H9 (cell line): ENCODE measurements at regions not wholly inside any gene's neighbourhood (a gene's known extent, or its start where the extent isn't known, plus 50 kb on each side); places are given as distances from the start of the nearest gene placed in this dataset.

Source experiments
- DNase-seq: peaks from one replicate; pipeline ENCODE4 v3.0.0-alpha.2; 2017
- H2AFZ ChIP-seq: one replicate; pipeline ENCODE4 v1.6.1; 2013; ENCODE audit warnings: mild to moderate bottlenecking, low read length, control low read depth, moderate library complexity
- H2AK5ac ChIP-seq: 2 replicates; pipeline ENCODE4 v1.6.1; 2013; ENCODE audit warnings: low read length, control low read depth, mixed read lengths; ENCODE audit not compliant: insufficient read length
- H2BK120ac ChIP-seq: one replicate; pipeline ENCODE4 v1.6.1; 2013; ENCODE audit warnings: low read depth, mild to moderate bottlenecking, low read length, control low read depth, inconsistent platforms; ENCODE audit not compliant: poor library complexity, severe bottlenecking
- H2BK12ac ChIP-seq: 2 replicates; pipeline ENCODE4 v1.6.1; 2013; ENCODE audit warnings: low read length, control low read depth, mixed read lengths, low read depth; ENCODE audit not compliant: insufficient read length
- H2BK15ac ChIP-seq: 2 replicates; pipeline ENCODE4 v1.6.1; 2013; ENCODE audit warnings: low read depth, low read length, control low read depth
- H2BK20ac ChIP-seq: one replicate; pipeline ENCODE4 v1.6.1; 2013; ENCODE audit warnings: low read depth, mild to moderate bottlenecking, low read length, control low read depth, inconsistent platforms; ENCODE audit not compliant: poor library complexity, severe bottlenecking
- H2BK5ac ChIP-seq: 2 replicates; pipeline ENCODE4 v1.6.1; 2013; ENCODE audit warnings: low read length, control low read depth, mixed read lengths; ENCODE audit not compliant: insufficient read length
- H3K14ac ChIP-seq: 2 replicates; pipeline ENCODE4 v1.6.1; 2013; ENCODE audit warnings: low read length, control low read depth; ENCODE audit not compliant: insufficient read depth
- H3K18ac ChIP-seq: 2 replicates; pipeline ENCODE4 v1.6.1; 2013; ENCODE audit warnings: low read depth, mild to moderate bottlenecking, mixed read lengths, low read length, control low read depth; ENCODE audit not compliant: insufficient read length
- H3K23ac ChIP-seq: 2 replicates; pipeline ENCODE4 v1.6.1; 2013; ENCODE audit warnings: low read length, control low read depth, mixed read lengths, low read depth; ENCODE audit not compliant: insufficient read length
- H3K23me2 ChIP-seq: 2 replicates; pipeline ENCODE4 v1.6.1; 2013; ENCODE audit warnings: low read depth, mild to moderate bottlenecking, mixed read lengths, low read length, control low read depth; ENCODE audit not compliant: insufficient read length, poor library complexity, severe bottlenecking
- H3K27ac ChIP-seq: 2 replicates; pipeline ENCODE4 v1.5.1; 2013; ENCODE audit warnings: low read length, control low read depth, mixed read lengths, low read depth; ENCODE audit not compliant: insufficient read length
- H3K27me3 ChIP-seq: 2 replicates; pipeline ENCODE4 v1.6.1; 2013; ENCODE audit warnings: low read length, control low read depth, inconsistent platforms; ENCODE audit not compliant: insufficient read depth
- H3K4ac ChIP-seq: 2 replicates; pipeline ENCODE4 v1.6.1; 2013; ENCODE audit warnings: low read depth, mild to moderate bottlenecking, control low read depth, inconsistent platforms, low read length, moderate library complexity
- H3K4me1 ChIP-seq: 2 replicates; pipeline ENCODE4 v1.6.1; 2013; ENCODE audit warnings: low read length, control low read depth, inconsistent platforms; ENCODE audit not compliant: insufficient read depth
- H3K4me2 ChIP-seq: 2 replicates; pipeline ENCODE4 v1.6.1; 2013; ENCODE audit warnings: low read length, control low read depth, mixed read lengths; ENCODE audit not compliant: insufficient read length, insufficient read depth
- H3K56ac ChIP-seq: 2 replicates; pipeline ENCODE4 v1.6.1; 2013; ENCODE audit warnings: low read depth, mild to moderate bottlenecking, mixed read lengths, low read length, control low read depth; ENCODE audit not compliant: insufficient read length
- H3K79me1 ChIP-seq: 2 replicates; pipeline ENCODE4 v1.6.1; 2013; ENCODE audit warnings: low read depth, mild to moderate bottlenecking, moderate library complexity, low read length, control low read depth, inconsistent platforms; ENCODE audit not compliant: insufficient read depth, poor library complexity, severe bottlenecking
- H3K79me2 ChIP-seq: 2 replicates; pipeline ENCODE4 v1.6.1; 2013; ENCODE audit warnings: low read length, control low read depth, inconsistent platforms; ENCODE audit not compliant: insufficient read depth
- H3K9ac ChIP-seq: 2 replicates; pipeline ENCODE4 v1.6.1; 2013; ENCODE audit warnings: low read length, control low read depth, mixed read lengths; ENCODE audit not compliant: insufficient read length; ENCODE audit errors: extremely low read depth
- H3K9me3 ChIP-seq: one replicate; pipeline ENCODE4 v1.6.1; 2013; ENCODE audit warnings: low read depth, low read length, inconsistent platforms; ENCODE audit not compliant: control insufficient read depth
- H3T11ph ChIP-seq: one replicate; pipeline ENCODE4 v1.6.1; 2013; ENCODE audit warnings: mild to moderate bottlenecking, low read length, control low read depth, inconsistent platforms
- H4K20me1 ChIP-seq: one replicate; pipeline ENCODE4 v1.6.1; 2013; ENCODE audit not compliant: control insufficient read depth, insufficient read length, insufficient read depth
- H4K5ac ChIP-seq: 2 replicates; pipeline ENCODE4 v1.6.1; 2013; ENCODE audit warnings: low read depth, mild to moderate bottlenecking, mixed read lengths, low read length, control low read depth; ENCODE audit not compliant: insufficient read length
- H4K8ac ChIP-seq: replicated peaks from 2 replicates; pipeline ENCODE4 v1.6.1; 2013; ENCODE audit warnings: low read length, control low read depth, mixed read lengths, low read depth; ENCODE audit not compliant: insufficient read length
- H4K91ac ChIP-seq: 2 replicates; pipeline ENCODE4 v1.6.1; 2013; ENCODE audit warnings: low read depth, mild to moderate bottlenecking, moderate library complexity, mixed read lengths, low read length, control low read depth; ENCODE audit not compliant: insufficient read length
- H3K27ac Mint-ChIP-seq, 3 experiments: 2 replicates in 2 of 3; 3 replicates in 1 of 3; pipeline ENCODE4 v1.8.0; 2020 to 2021; ENCODE audit warnings: mixed read lengths in 3 of 3, mild to moderate bottlenecking in 1 of 3, moderate library complexity in 1 of 3
- H3K27me3 Mint-ChIP-seq: 2 replicates; pipeline ENCODE4 v1.8.0; 2021; ENCODE audit warnings: low read depth, mild to moderate bottlenecking, moderate library complexity, mixed read lengths
- H3K36me3 Mint-ChIP-seq, 3 experiments: 2 replicates in 2 of 3; 3 replicates in 1 of 3; pipeline ENCODE4 v1.8.0; 2020 to 2021; ENCODE audit warnings: low read depth in 3 of 3, mixed read lengths in 3 of 3; ENCODE audit not compliant: insufficient read depth in 1 of 3
- H3K4me1 Mint-ChIP-seq, 2 experiments: 2 replicates each; pipeline ENCODE4 v1.8.0; 2020; ENCODE audit warnings: mixed read lengths in 2 of 2
- H3K4me3 Mint-ChIP-seq, 2 experiments: 2 replicates in 1 of 2; 3 replicates in 1 of 2; pipeline ENCODE4 v1.8.0; 2020 to 2021; ENCODE audit warnings: mild to moderate bottlenecking in 2 of 2, mixed read lengths in 2 of 2, moderate library complexity in 1 of 2
- H3K9me3 Mint-ChIP-seq, 2 experiments: 2 replicates in 1 of 2; 3 replicates in 1 of 2; pipeline ENCODE4 v1.8.0; 2020; ENCODE audit warnings: mild to moderate bottlenecking in 2 of 2, mixed read lengths in 2 of 2, moderate library complexity in 1 of 2
- CTCF ChIP-seq: fragments of 200-600 bp; sonication (generic); conservative IDR thresholded peaks from 3 replicates; pipeline ENCODE4 v1.8.0; 2021; ENCODE audit warnings: antibody characterized with exemption, mild to moderate bottlenecking
- WGBS: extraction: QIAGEN DNeasy Blood & Tissue Kit; methylation state at CpG from one replicate; pipeline ENCODE4 v1.1.7; 2013; ENCODE audit warnings: missing lambda C conversion rate, low lambda C conversion rate, mixed read lengths; ENCODE audit not compliant: insufficient read length; ENCODE audit errors: extremely low coverage; 5-methylcytosine and 5-hydroxymethylcytosine counted together

- no peak for DNase-seq
These were observed 206.9 kb downstream of the MRPL39 start for GRCh38 chr21:25400427-25400826.

More at GRCh38 chr21:25400427-25400826, 206.9 kb downstream of the MRPL39 start:
- no peak overlapping the region for H2AK5ac ChIP-seq
- no peak overlapping the region for H3K4ac ChIP-seq
- no peak overlapping the region for H3K18ac ChIP-seq
- H4K5ac ChIP-seq: no peak overlapping the region
- H3K23me2 ChIP-seq: no peaks in the 10 kb centered on the region
- no peak overlapping the region for H4K8ac ChIP-seq
- no peak overlapping the region for H3K56ac ChIP-seq
- H3K27ac Mint-ChIP-seq: no peak overlapping the region
- no peak overlapping the region for H2BK120ac ChIP-seq
- H3K79me1 ChIP-seq: no peaks in the 10 kb centered on the region
- H3T11ph ChIP-seq: no peak overlapping the region
- peaks cover 0 to 5% (median 0%) of the 10 kb centered on the region in 3 experiments; a peak in 2 of 7 replicates for H3K36me3 Mint-ChIP-seq
- no peak overlapping the region for H3K9ac ChIP-seq
- H2BK20ac ChIP-seq: no peak overlapping the region
- no peak overlapping the region for H3K14ac ChIP-seq
- H3K79me2 ChIP-seq: no peaks in the 10 kb centered on the region
- no peak overlapping the region for H2BK15ac ChIP-seq
- no peaks in the 10 kb centered on the region for H3K27me3 ChIP-seq
- H3K4me2 ChIP-seq: no peak overlapping the region
- H3K4me3 Mint-ChIP-seq: no peak overlapping the region
- no peaks in the 10 kb centered on the region for H3K4me1 ChIP-seq
- peaks cover 0 to 12% of the 10 kb centered on the region in 2 experiments; a peak in 3 of 5 replicates for H3K9me3 Mint-ChIP-seq
- no peaks in the 10 kb centered on the region for H3K9me3 ChIP-seq
- no CpG with 5 or more reads among the region's 1 CpG for WGBS
- H2BK12ac ChIP-seq: no peak overlapping the region
- no peak overlapping the region for H2BK5ac ChIP-seq
- H4K20me1 ChIP-seq: no peaks in the 10 kb centered on the region
- no peak overlapping the region for H3K23ac ChIP-seq
- no peak overlapping the region for H3K27ac ChIP-seq
- no peak overlapping the region for H4K91ac ChIP-seq
- no peaks in the 10 kb centered on the region for H3K4me1 Mint-ChIP-seq
- TF ChIP-seq CTCF: no peak
- no peak overlapping the region for H2AFZ ChIP-seq
- no peaks in the 10 kb centered on the region; the same call in 1 of the 2 replicates for H3K27me3 Mint-ChIP-seq
